HG03571 (cell line): ENCODE measurements at regions not wholly inside any gene's neighbourhood (a gene's known extent, or its start where the extent isn't known, plus 50 kb on each side); places are given as distances from the start of the nearest gene placed in this dataset.
"Not testable (repeated sequence)": the region's sequence is repeated elsewhere in the genome, so short reads cannot be mapped to it uniquely, and the experiment has no call there.

ENCODE experiments used
- ATAC-seq: cut with Tn5 transposase; IDR thresholded peaks from one replicate; pipeline ENCODE4 v1.9.1; 2021; ENCODE audit not compliant: unreplicated experiment

GRCh38 chr2:106261871-106262321 is 67.8 kb upstream of the UXS1 start:
- no peak for ATAC-seq

GRCh38 chr2:106258859-106259258 is 64.8 kb upstream of the UXS1 start:
- ATAC-seq: not testable (repeated sequence)

GRCh38 chr2:106257830-106258229 is 63.7 kb upstream of the UXS1 start:
- ATAC-seq: no peak

GRCh38 chr2:106257135-106257534 is 63.0 kb upstream of the UXS1 start:
- ATAC-seq: no peak

- ATAC-seq: not testable (repeated sequence)
Measured at GRCh38 chr2:106249157-106249828, 55.2 kb upstream of the UXS1 start.

- not testable (repeated sequence) for ATAC-seq
Measured at GRCh38 chr2:106248548-106249151, 54.5 kb upstream of the UXS1 start.
